Stimulated activated CD8-positive, alpha-beta memory T cell treated with anti-CD3 and anti-CD28 coated beads, Interleukin-7, amount 100 ng/mL, for 48 hours (primary cell): ENCODE measurements at regions not wholly inside any gene's neighbourhood (a gene's known extent, or its start where the extent isn't known, plus 50 kb on each side); places are given as distances from the start of the nearest gene placed in this dataset.

Source experiments
- DNase-seq, 2 donors: peaks; one replicate each; pipeline ENCODE4 v3.0.0-alpha.2; 2020; ENCODE audit warnings: low read depth in 1 of 2; ENCODE audit errors: extremely low read depth in 1 of 2

- no peak for DNase-seq
Observed at GRCh38 chr7:136336932-136337331, 359.8 kb upstream of the MTPN start.

GRCh38 chr7:136333636-136334035 is 356.5 kb upstream of the MTPN start:
- DNase-seq: no peak

DNA sequence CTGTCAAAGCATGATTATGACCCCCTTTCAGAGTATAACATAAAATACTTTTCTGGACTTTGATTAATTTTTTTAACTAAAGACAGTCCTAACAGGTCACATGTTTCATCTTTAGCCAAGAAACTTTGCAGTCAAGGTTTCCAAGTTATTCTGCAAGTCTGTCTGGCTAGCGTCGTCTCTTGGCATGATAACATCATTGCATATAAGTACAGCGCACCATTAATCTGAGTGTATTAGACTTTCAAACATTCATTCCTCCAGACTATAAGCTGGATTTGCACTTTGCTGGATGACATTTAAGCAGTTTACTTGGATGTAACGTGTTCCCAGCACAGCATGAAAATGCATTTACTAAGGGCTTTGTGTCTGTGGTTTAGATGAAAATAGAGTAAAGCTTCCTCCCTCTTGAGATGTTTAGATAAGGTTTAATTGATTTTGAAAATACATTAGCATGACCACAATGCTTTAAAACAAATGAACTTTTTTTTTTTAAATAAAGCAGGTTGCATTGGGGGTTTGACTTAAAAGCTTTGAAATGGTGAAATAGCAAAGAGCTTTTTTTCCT is 349.0 kb upstream of the MTPN start:
- no peak for DNase-seq

GRCh38 chr7:136325578-136325977 is 348.4 kb upstream of the MTPN start:
- no peak for DNase-seq

DNA sequence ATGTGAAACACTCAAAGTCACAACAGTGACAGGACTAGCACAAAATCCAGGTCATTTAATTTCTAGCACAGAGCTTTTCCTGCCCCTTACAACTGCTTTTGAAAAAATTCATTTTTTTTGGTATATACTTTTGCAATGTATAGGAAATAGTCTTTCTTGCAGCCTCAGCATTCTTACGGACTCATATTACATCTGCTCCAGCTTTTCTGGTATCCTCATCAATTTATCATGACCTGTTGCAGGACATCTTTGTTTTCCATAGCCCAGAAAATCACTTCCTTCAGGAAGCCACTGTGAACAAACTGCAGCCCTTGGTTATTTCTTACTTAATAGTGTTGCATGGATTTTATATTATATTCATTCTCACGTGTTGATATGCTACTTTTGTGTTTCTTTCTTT is 347.9 kb upstream of the MTPN start:
- DNase-seq: no peak

GRCh38 chr7:136324073-136324704 is 347.0 kb upstream of the MTPN start:
- DNase-seq: no peak

DNA sequence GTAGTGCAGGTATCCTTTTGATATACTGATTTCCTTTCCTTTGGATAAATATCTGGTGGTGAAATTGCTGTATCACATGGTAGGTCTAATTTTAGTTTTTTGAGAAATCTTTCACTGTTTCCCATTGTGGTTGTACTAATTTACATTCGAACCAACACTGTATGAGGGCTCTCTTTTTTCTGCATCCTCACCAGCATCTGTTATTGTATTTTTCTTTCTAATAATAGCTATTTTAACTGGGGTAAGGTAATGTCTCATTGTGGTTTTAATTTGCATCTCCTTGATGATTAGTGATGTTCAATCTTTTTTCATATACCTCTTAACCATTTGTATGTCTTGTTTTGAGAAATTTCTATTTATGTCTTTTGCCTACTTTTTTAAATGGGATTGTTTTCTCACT is 335.4 kb upstream of the MTPN start:
- no peak for DNase-seq

GRCh38 chr7:136309407-136309806 is 332.2 kb upstream of the MTPN start:
- no peak for DNase-seq

DNA sequence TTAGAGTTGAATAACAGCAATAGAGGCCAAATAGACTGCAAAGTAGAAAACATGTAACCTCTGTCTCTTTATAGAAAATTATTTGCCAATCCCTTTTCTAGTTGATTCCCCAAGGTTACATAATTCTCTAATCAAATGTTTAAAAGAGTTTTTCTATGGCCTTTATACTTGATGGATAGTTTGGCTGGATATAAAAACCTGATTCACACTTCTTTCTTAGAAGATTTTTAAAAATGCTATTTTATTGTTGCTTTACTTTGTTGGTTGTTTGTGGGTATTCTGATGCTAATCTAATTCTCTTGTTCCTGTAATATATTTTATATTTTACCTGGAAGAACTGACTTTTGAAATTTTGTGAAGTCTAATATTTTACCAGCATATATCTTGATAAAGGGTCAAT is 331.1 kb upstream of the MTPN start:
- DNase-seq: no peak

GRCh38 chr7:136303162-136303561 is 326.0 kb upstream of the MTPN start:
- DNase-seq: no peak

GRCh38 chr7:136302049-136302448 is 324.9 kb upstream of the MTPN start:
- no peak for DNase-seq

DNA sequence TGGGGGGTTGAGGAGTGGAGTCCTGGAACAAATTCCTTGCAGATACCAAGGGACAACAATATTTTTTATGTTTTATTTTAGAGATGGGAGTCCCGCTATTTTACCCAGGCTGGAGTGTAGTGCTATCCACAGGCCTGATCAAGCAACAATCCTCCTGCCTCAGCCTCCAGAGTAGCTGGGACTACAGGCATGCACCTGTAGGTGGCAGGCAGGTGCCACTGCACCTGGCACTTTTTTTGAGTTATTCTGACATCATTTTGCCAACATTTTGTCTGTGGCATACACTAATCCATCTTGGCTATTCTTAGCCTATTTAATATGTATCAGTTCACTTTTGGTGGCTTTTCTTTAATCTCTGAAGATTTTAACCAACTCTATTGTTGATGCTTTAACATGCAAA is 317.8 kb upstream of the MTPN start:
- DNase-seq: no peak

GRCh38 chr7:136293841-136294391 is 316.8 kb upstream of the MTPN start:
- DNase-seq: no peak

- DNase-seq: no peak
Observed at GRCh38 chr7:136293272-136293671, 316.1 kb upstream of the MTPN start.

GRCh38 chr7:136292365-136292764 is 315.2 kb upstream of the MTPN start:
- no peak for DNase-seq

DNA sequence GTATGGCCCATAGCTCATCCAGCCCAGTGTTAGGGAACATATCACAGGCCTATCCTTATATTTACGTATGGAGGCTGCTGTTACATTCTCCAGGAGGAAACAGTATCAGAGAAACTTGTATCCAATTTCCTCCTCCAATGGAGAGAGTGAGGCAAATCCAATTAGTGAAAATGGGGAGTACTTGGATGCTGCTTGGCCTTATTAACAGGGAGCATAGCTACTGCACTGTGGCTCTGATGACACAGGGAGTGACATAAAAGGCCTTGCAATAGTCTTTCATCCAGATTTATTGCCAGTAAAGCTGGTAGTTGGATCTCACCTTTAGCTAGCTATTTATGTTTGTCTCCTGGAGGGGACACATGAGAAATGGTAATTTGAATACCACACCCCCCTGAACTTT is 313.2 kb upstream of the MTPN start:
- no peak for DNase-seq

GRCh38 chr7:136278057-136278456 is 300.9 kb upstream of the MTPN start:
- DNase-seq: no peak

DNA sequence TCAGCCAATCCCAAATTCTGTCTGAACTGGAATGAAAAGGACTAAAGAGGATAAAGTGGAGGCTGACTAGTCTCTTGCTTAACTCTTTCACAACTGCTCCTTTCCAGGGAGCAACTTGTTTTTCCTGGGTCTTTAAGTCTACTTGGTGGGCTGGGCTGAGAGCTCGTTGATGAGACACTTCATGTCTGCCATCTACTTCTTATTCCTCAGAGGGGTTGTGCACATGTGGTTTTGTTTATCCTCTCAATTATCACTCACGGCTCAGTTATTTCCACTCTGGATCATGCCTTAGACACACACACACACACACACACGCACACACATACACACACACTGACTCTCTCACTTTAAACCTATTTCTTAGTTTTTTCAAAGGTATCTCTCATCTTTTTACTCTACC is 298.6 kb upstream of the MTPN start:
- DNase-seq: no peak

DNA sequence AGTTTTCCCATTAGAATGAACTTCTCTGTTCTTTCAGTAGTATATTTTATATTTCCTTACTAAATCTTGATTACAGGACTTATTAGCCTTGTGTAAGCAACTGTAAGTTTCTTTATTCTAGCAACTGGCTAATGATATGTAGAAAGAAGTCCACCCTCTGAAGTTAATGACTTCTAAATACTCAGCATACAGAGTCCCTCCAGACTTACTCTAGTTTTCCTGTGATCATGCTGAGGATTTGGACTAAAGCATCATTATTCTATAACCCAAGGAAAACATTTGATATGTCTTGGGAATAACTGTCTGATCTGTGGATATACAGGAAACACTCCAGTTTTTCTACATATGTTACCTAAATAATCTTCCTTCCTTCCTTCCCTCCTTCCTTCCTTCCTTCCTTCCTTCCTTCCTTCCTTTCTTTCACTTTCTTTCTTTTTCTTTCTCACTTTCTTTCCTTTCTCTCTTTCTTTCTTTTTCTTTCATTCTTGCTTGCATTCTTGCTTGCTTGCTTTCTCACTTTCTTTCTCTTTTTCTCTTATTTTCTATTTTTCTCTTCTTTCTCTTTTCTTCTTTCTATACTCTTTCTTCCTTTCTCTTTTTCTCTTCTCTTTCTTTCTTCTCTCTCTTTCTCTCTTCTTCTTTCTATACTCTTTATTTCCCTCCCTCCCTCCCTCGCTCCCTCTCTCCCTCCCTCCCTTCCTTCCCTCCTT is 297.6 kb upstream of the MTPN start:
- DNase-seq: no peak

DNA sequence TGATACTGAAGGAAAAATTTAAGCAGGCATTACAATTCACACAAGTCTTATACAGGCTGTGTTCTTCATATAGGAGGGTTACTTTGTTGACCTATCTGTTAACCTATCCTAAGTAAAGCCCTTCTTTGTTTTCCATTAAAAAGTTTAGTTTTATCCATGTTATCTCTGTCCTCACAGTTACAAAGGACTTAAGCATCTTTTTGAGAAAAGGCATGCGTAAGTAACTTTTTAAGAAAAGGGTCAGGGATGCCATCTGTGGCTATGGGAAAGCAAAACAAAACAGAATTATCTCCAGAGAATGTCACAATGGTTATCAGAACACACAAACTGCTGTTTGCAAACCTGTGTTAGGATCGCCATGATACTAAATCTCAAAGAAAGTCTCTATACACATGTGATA is 295.8 kb upstream of the MTPN start:
- DNase-seq: no peak

GRCh38 chr7:136267822-136268221 is 290.7 kb upstream of the MTPN start:
- no peak for DNase-seq

GRCh38 chr7:136266457-136266856 is 289.3 kb upstream of the MTPN start:
- no peak for DNase-seq
